ENCODE measurements at regions not wholly inside any gene's neighbourhood (a gene's known extent, or its start where the extent isn't known, plus 50 kb on each side); places are given as distances from the start of the nearest gene placed in this dataset.

GRCh38 chr5:6059137-6059800, 319.1 kb downstream of the MED10 start:
- no peak for DNase-seq

- no peak for DNase-seq
These were observed 320.2 kb downstream of the MED10 start for GRCh38 chr5:6058055-6058715.

DNA sequence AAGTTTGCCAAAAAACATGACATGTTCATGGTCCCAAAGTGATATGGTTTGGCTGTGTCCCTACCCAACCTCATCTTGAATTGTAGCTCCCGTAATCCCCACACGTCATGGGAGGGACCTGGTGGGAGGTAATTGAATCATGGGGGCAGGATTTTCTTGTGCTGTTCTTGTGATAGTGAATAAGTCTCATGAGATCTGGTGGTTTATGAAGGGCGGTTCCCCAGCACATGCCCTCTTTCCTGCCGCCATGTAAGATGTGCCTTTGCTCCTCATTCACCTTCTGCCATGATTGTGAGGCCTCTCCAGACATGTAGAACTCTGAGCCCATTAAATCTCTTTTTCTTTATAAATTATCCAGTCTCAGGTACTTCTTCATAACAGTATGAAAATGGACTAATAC, 322.1 kb downstream of the MED10 start:
- no peak for DNase-seq

DNA sequence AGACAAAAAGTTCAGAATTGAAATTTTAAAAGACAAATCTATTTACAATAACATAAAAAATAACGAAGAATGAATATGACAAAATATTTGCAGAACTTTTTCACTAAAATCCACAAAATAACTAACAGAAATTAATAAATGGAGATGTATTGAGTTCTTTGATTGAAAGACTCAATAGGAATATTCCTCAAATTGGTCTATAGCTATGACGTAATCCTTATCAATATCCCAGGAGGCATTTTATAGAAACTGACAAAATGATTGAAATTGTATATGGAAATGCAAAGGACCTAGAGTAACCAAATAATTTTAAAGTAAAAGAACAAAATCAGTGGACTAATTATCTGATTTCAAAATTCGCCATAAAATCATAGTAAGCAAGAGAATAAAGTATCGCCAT, 328.7 kb downstream of the MED10 start:
- no peak for DNase-seq

GRCh38 chr5:6048746-6049145, 329.6 kb downstream of the MED10 start:
- no peak for DNase-seq

- DNase-seq: no peak
These were observed 331.9 kb downstream of the MED10 start for GRCh38 chr5:6046296-6046967.

- no peak for DNase-seq
These were observed 334.6 kb downstream of the MED10 start for GRCh38 chr5:6043491-6044310.

- DNase-seq: no peak
These were observed 336.3 kb downstream of the MED10 start for GRCh38 chr5:6041977-6042550.

DNA sequence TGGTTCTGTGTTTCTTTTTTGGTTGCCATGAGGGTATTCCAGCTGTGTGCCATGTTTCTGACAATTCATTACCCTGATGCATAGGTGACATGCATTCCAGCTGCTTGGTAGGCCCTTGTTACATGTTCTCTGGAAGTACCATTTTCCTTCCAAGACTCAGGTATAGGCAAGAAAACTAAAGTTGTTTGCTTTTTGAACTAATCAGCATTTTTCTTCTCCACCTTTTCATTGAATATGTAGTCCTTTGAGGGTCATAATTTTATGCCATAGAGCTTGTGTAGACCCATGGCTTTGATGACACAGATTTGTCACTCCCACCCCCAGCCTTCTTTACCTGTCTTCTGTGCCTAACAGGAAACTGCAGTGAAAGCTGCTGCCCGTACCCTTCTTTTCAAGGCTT, 339.2 kb downstream of the MED10 start:
- DNase-seq: no peak

- DNase-seq: no peak
These were observed 342.3 kb downstream of the MED10 start for GRCh38 chr5:6036006-6036405.

DNA sequence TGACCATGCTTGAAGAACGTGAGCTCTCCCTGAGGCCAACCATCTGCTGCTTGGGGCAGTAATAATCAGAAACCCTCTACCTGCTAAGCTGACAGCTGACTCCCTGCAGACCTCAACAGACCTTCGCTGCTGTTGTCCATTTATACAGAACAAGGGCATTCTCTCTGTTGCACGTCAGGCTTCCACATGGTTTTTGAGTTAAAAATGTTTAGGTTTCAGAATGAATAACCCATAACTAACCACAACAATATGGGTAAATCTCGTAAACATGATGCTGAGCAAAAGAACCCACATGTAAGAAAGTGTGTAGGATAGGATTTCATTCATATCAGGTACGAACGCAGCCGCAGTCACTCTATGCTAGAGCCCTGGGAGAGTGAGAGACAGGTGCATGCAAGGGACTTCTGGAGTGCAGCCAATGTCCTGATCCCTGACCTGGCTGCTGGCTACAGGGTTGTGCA, 348.5 kb downstream of the MED10 start:
- DNase-seq: no peak

GRCh38 chr5:6026766-6027406, 351.5 kb downstream of the MED10 start:
- no peak for DNase-seq

DNA sequence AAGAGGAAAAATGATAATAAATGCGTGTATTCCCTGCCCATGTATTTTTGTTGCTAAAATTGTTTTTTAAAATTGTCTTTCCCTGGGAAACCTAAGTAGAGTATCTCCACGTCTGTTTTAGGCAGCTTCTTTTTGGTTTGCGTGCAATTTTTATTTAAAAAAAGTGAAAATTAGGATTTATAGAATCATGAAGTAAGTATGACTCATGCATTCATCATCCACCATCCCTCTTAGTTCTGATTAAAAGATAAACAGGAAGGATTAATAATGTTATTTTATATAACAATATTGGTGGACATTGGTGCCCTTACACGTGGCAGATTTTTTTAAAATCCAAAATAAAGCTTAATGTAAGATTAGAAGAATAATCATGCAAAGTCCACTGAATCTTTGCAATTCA, 358.7 kb downstream of the MED10 start:
- no peak for DNase-seq

DNA sequence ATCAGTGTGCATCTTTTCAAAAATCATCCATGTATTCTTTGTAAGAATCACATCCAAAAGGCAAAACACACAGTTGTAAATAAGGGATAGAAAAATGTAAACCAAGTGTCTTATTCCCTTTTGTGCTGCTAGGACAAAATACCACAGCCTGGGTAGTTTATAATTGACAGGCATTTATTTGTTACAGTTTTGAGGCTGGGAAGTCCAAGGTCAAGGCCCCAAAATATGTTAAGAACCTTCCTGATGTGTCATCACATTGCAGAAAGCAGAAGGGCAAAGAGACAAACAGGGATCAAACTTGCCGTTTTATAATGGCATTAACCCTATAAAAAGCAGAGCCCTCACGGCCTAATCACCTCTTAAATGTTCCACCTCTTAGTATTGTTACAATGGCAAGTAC, 364.8 kb downstream of the MED10 start:
- no peak for DNase-seq

DNA sequence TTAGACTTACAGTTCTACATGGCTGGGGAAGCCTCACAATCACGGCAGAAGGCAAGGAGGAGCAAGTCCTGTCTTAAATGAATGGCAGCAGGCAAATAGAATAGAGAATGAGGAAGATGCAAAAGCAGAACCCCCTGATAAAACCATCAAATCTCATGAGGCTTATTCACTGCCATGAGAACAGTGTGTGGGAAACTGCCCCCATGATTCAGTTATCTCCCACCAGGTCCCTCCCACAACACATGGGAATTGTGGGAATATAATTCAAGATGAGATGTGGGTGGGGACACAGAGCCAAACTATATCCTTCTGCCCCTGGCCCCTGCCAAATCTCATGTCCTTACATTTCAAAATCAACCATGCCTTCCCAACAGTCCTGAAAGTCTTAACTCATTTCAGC, 367.1 kb downstream of the MED10 start:
- DNase-seq: no peak

GRCh38 chr5:6006838-6007314, 371.5 kb downstream of the MED10 start:
- DNase-seq: no peak

- DNase-seq: no peak
These were observed 375.1 kb downstream of the MED10 start for GRCh38 chr5:6003040-6003825.

DNA sequence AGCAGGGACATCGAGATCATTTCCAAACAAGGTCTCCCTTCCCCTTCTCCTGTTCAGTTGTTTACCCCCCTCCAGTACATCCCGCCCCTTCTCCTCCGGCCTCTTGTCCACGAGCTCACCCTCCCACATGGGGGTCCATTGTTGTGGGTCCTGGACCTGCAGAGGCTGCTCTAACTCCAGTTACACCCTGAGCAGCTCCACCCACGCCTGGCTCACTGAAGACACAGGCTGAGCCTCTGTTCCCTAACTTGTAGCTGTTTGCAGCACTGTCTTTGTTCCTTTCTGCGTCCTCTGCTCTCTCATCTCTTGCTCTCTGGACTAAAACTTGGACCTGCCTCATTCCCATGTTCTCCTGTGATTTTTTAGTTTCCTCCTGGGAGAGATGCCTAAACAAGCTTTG, 377.5 kb downstream of the MED10 start:
- no peak for DNase-seq

DNA sequence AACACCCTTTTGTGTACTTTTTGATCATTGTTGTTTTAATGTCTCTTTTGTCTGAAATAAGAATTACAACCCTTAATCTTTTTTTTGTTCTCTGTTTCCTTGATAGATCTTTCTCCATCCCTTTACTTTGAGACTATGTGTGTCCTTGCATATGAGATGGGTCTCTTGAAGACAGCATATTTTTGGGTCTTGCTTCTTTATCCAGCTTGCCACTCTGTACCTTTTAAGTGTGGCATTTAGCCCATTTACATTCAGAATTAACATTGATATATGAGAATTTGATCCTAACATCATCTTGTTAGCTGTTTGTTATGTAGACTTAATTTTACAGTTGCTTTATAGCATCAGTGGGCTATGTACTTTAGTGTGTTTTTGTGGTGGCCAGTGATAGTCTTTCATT, 382.5 kb downstream of the MED10 start:
- DNase-seq: no peak

GRCh38 chr5:5986492-5987178, 391.7 kb downstream of the MED10 start:
- no peak for DNase-seq

DNA sequence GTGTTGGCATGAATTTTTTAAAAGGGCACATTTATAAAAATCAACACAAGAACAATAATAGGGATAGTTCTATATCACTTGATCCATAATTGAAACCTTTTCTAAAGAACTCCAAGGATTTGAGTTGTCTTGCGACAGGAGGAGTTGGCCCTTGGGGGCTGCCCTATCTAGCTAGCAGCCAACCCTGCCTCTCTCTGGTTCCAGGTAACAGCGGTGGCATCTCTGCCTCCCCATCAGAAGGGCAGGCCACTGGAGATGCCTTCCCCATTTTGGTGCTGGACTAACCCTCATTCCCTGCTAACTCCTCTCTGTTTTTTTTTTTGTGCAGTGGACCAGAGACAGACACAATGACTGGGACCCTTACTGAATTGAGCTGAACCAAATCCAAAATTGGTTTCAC, 393.0 kb downstream of the MED10 start:
- DNase-seq: no peak
